Neural cell (in vitro differentiated cells): ENCODE measurements at regions not wholly inside any gene's neighbourhood (a gene's known extent, or its start where the extent isn't known, plus 50 kb on each side); places are given as distances from the start of the nearest gene placed in this dataset.

ENCODE experiments used
- H2AFZ ChIP-seq: fragments of 200-600, 300-800 bp; sonication (generic), shearing (Covaris generic); 2 replicates; pipeline ENCODE4 v1.6.0; 2014; ENCODE audit warnings: low read depth, mild to moderate bottlenecking, antibody characterized with exemption, low read length, moderate library complexity
- H3F3A ChIP-seq: fragments of 200-600 bp; shearing (Covaris generic); 2 replicates; pipeline ENCODE4 v1.6.1; 2016; ENCODE audit warnings: mild to moderate bottlenecking, moderate library complexity, mixed read lengths, antibody characterized with exemption, low read length; ENCODE audit not compliant: insufficient read depth, poor library complexity, severe bottlenecking
- H3K27ac ChIP-seq: fragments of 200-600, 300-800 bp; sonication (generic), shearing (Covaris generic); 2 replicates; pipeline ENCODE4 v1.5.1; 2014; ENCODE audit warnings: mild to moderate bottlenecking, low read length, moderate library complexity
- H3K27me3 ChIP-seq: fragments of 300-800, 200-600 bp; sonication (generic), shearing (Covaris generic); 2 replicates; pipeline ENCODE4 v1.6.0; 2014; ENCODE audit warnings: mild to moderate bottlenecking, low read depth, low read length, moderate library complexity; ENCODE audit not compliant: insufficient read depth
- H3K36me3 ChIP-seq: fragments of 300-800, 200-600 bp; sonication (generic), shearing (Covaris generic); 2 replicates; pipeline ENCODE4 v1.5.1; 2014; ENCODE audit warnings: mild to moderate bottlenecking, antibody characterized with exemption, low read length, moderate library complexity; ENCODE audit not compliant: insufficient read depth
- H3K4me2 ChIP-seq: fragments of 300-800, 200-600 bp; sonication (generic), shearing (Covaris generic); 2 replicates; pipeline ENCODE4 v1.6.0; 2014; ENCODE audit warnings: mild to moderate bottlenecking, low read length
- H3K4me3 ChIP-seq: fragments of 300-800, 200-600 bp; sonication (generic), shearing (Covaris generic); 2 replicates; pipeline ENCODE4 v1.5.1; 2014; ENCODE audit warnings: mild to moderate bottlenecking, low read length, moderate library complexity
- H3K79me2 ChIP-seq: fragments of 200-600 bp; shearing (Covaris generic); replicated peaks from 2 replicates; pipeline ENCODE4 v1.6.0; 2014; ENCODE audit warnings: mild to moderate bottlenecking, low read length, moderate library complexity; ENCODE audit not compliant: insufficient read depth
- H3K9ac ChIP-seq: fragments of 300-800, 200-600 bp; sonication (generic), shearing (Covaris generic); 2 replicates; pipeline ENCODE4 v1.6.1; 2016; ENCODE audit warnings: mild to moderate bottlenecking, low read length, mixed read lengths
- H3K9me2 ChIP-seq: fragments of 200-600 bp; shearing (Covaris generic); 2 replicates; pipeline ENCODE4 v1.6.1; 2016; ENCODE audit warnings: mild to moderate bottlenecking, low read length, mixed read lengths; ENCODE audit not compliant: insufficient read depth
- H3K9me3 ChIP-seq: fragments of 200-600, 300-800 bp; sonication (generic), shearing (Covaris generic); 2 replicates; pipeline ENCODE4 v1.6.1; 2016; ENCODE audit warnings: mild to moderate bottlenecking, mixed run types, low read length, moderate library complexity, mixed read lengths
- H4K20me1 ChIP-seq: fragments of 200-600 bp; shearing (Covaris generic); 2 replicates; pipeline ENCODE4 v1.6.1; 2016; ENCODE audit warnings: mild to moderate bottlenecking, mixed run types; ENCODE audit not compliant: insufficient read depth
- CTCF ChIP-seq: fragments of 450-650 bp; IDR thresholded peaks from 2 replicates; pipeline ENCODE4 v1.5.1; 2014; ENCODE audit warnings: antibody characterized with exemption, mild to moderate bottlenecking, moderate library complexity; ENCODE audit not compliant: poor library complexity, severe bottlenecking
- EP300 ChIP-seq: fragments of 450-650 bp; conservative IDR thresholded peaks from 2 replicates; pipeline ENCODE4 v1.6.1; 2014; ENCODE audit warnings: antibody characterized with exemption, mild to moderate bottlenecking, moderate library complexity; ENCODE audit not compliant: poor library complexity, severe bottlenecking
- EZH2 ChIP-seq: fragments of 200-600, 300-800 bp; shearing (Covaris generic), sonication (generic); IDR thresholded peaks from 2 replicates; pipeline ENCODE4 v1.6.1; 2014; ENCODE audit warnings: antibody characterized with exemption, low read length, borderline replicate concordance, mild to moderate bottlenecking; ENCODE audit not compliant: insufficient read depth, poor library complexity, severe bottlenecking
- MXI1 ChIP-seq: fragments of 450-650 bp; conservative IDR thresholded peaks from 2 replicates; pipeline ENCODE4 v1.6.1; 2014; ENCODE audit warnings: antibody characterized with exemption, mild to moderate bottlenecking; ENCODE audit not compliant: poor library complexity, severe bottlenecking
- POLR2AphosphoS5 ChIP-seq: IDR thresholded peaks from 2 replicates; pipeline ENCODE4 v1.6.1; 2012
- RAD21 ChIP-seq: fragments of 450-650 bp; conservative IDR thresholded peaks from 2 replicates; pipeline ENCODE4 v1.6.1; 2014; ENCODE audit warnings: antibody characterized with exemption, mild to moderate bottlenecking, moderate library complexity
- REST ChIP-seq: IDR thresholded peaks from 2 replicates; pipeline ENCODE4 v1.6.1; 2012; ENCODE audit warnings: borderline replicate concordance
- SMC3 ChIP-seq: fragments of 450-650 bp; conservative IDR thresholded peaks from 2 replicates; pipeline ENCODE4 v1.6.1; 2014; ENCODE audit warnings: antibody characterized with exemption, mild to moderate bottlenecking, moderate library complexity; ENCODE audit not compliant: poor library complexity
- TAF1 ChIP-seq: IDR thresholded peaks from 2 replicates; pipeline ENCODE4 v1.6.1; 2012; ENCODE audit warnings: low read depth

- Histone ChIP-seq H4K20me1 (no peaks in the 10 kb centered on the region), H3K27me3 (no peaks in the 10 kb centered on the region), H3K4me2 (no peak overlapping the region), H3K9me3 (no peaks in the 10 kb centered on the region), H3K9me2 (no peaks in the 10 kb centered on the region), H3F3A (no peaks in the 10 kb centered on the region), H2AFZ (no peak overlapping the region), H3K4me3 (no peak overlapping the region), H3K27ac (no peak overlapping the region), H3K9ac (no peak overlapping the region), H3K36me3 (no peaks in the 10 kb centered on the region), H3K79me2 (no peaks in the 10 kb centered on the region)
- no peak for TF ChIP-seq SMC3
- no peak for TF ChIP-seq EZH2
- TF ChIP-seq CTCF, result no peak
- no peak for TF ChIP-seq RAD21
- no peak for TF ChIP-seq EP300
Measured at GRCh38 chr1:58136387-58136786, 410.1 kb downstream of the OMA1 start.

- Histone ChIP-seq H3K79me2 (no peaks in the 10 kb centered on the region), H3K27me3 (no peaks in the 10 kb centered on the region), H3K4me2 (no peak overlapping the region), H3F3A (no peaks in the 10 kb centered on the region), H3K9me2 (no peaks in the 10 kb centered on the region), H3K27ac (no peak overlapping the region), H2AFZ (no peak overlapping the region), H3K4me3 (no peak overlapping the region), H3K9me3 (no peaks in the 10 kb centered on the region), H3K9ac (no peak overlapping the region), H4K20me1 (no peaks in the 10 kb centered on the region), H3K36me3 (no peaks in the 10 kb centered on the region)
- TF ChIP-seq SMC3 (no peak), CTCF (no peak), MXI1 (no peak)
Measured at GRCh38 chr1:58135821-58136321, 410.7 kb downstream of the OMA1 start.

DNA sequence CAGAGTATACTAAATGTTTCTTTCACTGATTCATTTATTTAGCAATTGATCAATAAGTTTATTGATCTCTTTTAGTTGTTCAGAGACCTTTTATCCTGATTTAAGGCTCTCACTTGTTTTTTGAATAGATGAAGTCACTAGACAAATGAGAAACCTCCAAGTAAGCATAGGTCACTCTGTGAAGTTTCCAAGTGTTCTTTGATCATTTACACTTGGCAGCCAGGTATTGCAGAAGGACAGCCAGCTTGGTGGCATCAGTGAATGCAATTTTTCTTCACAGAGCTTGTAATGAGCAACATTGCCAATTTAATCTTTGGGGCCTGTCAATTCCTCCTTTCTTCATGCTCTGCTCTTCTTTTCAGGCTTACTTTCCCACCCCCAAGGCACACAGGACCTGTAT lies 413.0 kb downstream of the OMA1 start:
- TF ChIP-seq REST, result no peak
- no peak for TF ChIP-seq MXI1
- no peak for TF ChIP-seq POLR2AphosphoS5
- TF ChIP-seq TAF1, result no peak
- Histone ChIP-seq H3K79me2 (no peaks in the 10 kb centered on the region), H3K36me3 (no peaks in the 10 kb centered on the region), H3K4me2 (no peak overlapping the region), H3F3A (no peaks in the 10 kb centered on the region), H3K27me3 (no peaks in the 10 kb centered on the region), H2AFZ (no peak overlapping the region), H3K9ac (no peak overlapping the region), H4K20me1 (no peaks in the 10 kb centered on the region), H3K9me2 (no peaks in the 10 kb centered on the region), H3K9me3 (no peaks in the 10 kb centered on the region), H3K4me3 (no peak overlapping the region), H3K27ac (no peak overlapping the region)
